Inflammatory macrophage treated with lipopolysaccharide for 4 hours (primary cell): ENCODE measurements at regions not wholly inside any gene's neighbourhood (a gene's known extent, or its start where the extent isn't known, plus 50 kb on each side); places are given as distances from the start of the nearest gene placed in this dataset.

ENCODE experiments used
- DNase-seq: peaks from one replicate; pipeline ENCODE4 v3.0.0-alpha.2; 2020

DNA sequence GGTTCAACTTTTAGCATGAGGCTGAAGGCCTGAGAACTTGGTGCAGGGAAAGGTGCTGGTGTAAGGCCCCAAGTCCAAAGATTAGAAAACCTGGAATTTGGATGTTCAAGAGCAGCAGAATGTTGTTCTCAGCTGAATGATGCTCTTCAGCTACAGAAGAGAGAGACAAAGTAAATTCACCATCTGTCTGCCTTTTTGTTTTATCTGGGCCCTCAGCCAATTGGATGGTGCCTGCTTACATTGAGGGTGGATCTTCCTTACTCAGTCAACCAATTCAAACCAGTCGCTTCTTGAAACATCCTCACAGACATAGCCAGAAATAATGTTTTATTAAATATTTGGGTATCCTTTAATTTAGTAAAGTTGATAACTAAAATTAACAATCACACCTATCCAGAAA is 748.2 kb upstream of the ADAMTS5 start:
- DNase-seq = no peak

DNA sequence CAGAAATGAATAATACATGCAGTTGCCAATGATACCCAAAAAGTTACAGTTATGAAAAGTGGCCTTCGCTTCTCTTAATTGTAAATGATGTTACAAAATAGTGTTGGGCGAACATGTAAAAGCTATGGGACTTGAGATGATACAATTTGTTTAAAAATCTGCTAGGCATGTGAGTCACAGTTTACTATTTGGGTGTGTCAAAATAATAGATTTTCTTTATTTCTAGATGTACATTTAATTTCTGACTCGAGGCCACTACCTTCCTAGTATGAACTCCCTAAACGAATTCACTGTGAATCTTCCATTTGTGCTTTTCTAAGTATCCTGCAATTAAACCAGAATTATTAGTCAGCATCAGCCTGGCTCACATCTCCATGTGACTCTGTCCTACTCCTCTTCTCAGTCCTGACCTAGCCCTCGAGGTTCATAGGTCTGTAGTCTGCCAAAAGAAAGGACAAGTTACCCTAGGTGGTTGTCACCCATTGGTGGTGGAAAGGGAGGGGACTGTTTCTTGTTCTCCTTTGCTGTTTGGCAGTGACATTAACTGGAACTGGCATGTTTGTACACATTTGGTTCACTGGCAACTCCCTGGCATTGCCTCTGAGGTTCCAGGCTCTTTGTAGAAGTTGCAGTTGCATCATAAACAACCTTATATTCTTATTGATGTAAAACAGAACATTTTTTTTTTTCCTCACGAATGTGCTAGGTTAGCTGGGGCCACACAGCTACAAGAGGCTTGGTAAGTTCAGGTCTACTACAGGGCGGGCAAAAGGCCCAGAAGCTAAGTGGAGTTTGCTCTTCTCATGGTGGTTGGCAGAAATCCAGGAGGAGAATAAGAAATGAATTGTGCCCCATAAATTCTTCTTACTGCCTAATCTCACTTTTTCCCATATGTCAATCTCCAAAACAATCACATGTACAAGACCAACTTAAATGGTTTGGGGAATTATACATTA is 746.5 kb upstream of the ADAMTS5 start:
- no peak for DNase-seq

DNA sequence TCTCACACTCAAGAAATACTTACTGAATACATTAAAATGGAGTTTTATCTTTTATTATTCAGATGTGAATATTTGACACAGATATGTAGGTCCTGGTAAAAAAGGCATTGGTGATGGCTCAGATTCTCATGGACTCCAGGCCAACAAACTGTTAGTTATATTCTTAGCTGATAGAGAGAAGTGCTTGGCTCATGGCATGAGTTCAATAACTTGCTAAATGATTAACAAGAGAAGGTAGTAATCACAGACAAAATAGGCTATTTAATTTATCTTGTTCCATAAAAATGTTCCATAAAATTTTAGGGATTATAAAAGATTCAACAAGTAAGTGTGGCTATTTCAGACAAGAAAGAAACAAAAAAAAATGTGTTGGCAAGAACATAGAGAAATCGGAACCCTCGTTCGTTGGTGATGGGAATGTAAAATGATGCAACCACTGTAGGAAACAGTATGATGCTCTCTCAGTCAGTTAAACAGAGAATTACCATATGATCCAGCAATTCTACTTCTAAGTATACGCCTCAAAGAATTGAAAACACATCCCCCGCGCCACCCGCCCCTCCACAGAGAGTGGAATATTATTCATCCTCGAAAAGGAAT is 737.8 kb upstream of the ADAMTS5 start:
- no peak for DNase-seq

DNA sequence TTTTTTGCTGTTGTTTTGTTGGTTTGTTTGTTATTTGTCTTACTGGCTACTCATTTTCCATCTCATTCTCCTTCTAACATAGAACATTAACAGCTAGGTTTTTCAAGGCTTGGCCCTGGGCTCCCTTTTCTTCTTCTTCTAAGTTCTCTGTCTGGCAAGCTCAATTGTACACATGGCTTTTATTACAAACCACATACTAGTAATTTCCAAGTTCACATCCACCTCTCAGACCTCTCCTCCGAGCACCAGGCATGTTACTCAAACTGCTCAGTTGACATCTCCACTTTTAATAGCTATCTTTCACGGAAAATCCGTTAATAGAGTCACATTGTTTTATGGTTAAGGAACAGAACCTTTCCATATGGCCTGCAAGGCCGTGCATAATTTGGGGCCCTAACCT is 736.9 kb upstream of the ADAMTS5 start:
- DNase-seq = no peak

DNA sequence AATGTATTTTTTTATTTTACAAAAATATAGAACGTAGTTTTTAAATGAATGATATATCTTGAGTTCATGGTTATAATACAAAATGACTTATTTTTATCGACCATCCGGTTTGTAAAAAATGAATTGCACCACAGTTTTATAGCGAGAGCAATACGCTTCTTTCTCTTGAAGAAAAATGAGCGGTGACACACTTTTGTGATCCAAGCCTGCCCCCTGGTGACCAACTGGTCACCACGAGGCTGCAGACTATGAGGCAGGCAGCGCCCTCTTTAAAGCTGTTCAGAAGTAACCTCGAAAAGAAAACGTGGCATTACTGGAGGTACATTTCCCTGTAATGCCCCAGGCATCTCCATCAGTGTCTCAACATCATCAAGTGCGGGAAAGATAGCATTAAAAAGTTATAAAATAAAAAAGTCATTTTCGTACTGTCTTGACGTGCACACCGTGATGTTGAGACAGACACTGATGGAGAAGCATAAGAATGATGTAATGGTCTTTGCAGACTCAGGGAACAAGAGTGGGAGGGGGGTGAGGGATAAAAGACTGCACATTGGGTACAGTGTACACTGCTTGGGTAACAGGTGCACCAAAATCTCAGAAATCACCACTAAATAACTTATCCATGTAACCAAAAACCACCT is 734.2 kb upstream of the ADAMTS5 start:
- DNase-seq = peak; percentile 54

DNA sequence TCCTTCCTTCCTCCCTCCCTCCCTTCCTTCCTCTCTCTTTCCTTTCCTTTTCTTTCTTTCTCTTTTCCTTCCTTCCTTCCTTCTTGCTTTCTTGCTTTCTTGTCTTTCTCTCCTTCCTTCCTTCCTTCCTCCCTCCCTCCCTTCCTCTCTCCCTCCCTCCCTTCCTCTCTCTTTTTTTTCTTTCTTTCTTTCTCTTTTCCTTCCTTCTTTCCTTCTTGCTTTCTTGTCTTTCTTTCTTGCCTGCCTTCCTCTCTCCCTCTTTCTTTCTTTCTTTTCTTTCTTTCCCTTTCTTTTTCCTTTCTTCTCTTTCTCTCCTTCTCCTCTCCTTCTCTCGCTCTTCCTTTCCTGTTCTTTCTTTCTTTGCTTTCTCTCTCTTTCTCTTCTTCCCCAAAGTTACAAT is 728.4 kb upstream of the ADAMTS5 start:
- no peak for DNase-seq

DNA sequence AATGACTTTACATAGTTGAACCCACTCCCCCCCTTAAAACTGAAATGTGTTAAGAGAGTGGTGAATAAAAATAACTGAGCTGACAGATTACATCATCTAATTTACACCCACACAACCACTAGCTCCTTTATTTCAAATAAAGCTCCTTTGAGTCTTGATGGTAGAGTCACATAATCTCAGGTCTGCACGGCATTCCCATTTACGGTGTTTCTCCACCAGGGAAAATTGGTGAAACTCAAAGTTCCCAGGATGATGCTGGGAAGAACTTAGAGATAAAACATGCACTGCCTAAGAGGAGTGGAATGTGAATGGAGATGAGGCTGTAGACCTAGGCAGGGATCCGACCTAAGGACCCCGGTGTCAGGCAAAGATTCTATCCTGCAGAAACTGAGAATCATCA is 727.8 kb upstream of the ADAMTS5 start:
- no peak for DNase-seq

DNA sequence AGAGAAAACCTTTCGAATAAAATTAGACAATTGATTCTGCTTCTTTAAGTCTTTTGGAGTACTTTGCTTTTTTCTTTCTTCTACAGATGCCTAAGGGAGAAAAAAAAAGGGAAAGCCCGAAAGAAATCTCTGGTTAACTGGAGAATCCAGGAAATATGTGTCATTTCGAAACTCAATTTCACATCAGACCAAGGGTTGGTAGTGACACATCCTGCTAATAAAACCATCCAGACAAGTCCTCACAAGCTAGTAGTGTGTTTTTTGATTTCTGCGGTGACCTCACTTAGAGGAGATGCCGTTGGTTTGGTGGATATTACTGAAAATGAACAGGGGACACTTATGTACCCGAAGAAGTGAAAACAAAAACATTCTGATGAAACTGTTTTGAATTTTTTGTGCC is 726.5 kb upstream of the ADAMTS5 start:
- DNase-seq = no peak

DNA sequence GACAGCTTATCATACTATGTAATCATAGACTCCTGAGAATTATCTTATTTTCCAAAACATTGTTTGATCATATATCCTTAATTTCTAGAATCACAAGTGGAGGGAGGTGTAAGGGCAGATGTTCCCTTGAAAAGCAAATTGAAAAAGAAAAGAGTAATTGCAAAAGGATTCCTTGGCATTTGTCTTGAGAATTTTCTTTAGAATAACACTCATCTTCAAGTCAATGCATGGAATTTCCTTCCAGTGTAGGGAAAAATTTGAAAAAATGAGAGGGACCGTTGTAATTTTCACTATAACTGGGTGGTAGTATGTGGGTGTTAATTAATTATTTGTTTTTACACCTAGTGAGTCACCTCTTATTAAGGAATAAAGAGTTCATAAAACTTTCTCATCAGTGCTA is 724.6 kb upstream of the ADAMTS5 start:
- no peak for DNase-seq

DNA sequence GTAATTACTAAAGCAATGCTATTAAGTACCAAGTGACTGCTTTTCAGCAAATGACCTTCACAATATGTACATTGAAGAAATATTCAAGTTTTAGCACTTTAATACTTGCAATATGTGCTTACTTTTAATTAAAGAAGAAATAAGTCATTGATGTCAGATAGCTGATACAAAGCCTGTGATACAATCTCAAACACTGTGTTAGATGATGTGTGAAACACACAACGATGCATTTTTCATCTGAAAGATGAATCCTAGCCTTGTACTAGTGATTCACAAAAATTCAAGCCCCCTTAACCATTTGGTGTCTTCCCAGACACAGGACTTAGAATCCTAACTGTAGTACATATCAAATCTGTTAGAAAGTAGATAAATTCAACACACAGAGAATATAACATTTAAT is 724.1 kb upstream of the ADAMTS5 start:
- no peak for DNase-seq

DNA sequence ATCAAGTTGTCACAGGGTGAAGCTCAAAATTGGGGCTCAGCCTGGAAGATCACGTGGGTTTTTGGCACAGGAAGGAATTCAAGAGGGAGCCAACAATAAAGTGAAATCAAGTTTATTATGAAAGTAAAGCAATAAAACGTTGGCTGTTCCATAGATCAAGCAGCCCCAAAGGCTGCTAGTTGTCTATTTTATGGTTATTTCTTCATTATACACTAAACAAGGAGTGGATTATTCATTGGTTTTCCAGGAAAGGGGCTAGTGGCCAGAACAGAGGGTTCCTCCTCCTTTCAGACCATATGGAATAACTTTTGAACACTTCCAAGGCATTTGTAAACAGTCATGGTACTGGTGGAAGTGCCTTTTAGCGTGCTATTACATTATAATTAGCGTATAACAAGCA is 723.5 kb upstream of the ADAMTS5 start:
- DNase-seq = no peak

DNA sequence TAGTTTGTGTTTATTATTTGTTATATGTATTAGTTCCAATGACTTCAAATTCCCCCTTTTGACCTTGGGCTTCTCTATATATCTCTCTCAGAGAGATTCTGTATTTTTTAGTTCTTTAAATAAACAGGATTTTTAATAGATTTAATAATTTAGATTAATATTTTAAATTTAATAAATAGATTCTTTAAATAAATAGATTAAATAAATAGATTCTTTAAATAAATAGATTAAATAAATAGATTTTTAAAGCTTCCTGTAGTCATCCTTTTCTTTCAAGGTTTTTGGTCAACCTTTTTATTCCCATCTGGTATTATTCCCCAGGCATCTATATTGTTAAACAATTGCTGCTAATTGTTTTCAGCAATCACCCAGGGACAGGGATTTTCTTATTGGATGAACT is 721.9 kb upstream of the ADAMTS5 start:
- no peak for DNase-seq

DNA sequence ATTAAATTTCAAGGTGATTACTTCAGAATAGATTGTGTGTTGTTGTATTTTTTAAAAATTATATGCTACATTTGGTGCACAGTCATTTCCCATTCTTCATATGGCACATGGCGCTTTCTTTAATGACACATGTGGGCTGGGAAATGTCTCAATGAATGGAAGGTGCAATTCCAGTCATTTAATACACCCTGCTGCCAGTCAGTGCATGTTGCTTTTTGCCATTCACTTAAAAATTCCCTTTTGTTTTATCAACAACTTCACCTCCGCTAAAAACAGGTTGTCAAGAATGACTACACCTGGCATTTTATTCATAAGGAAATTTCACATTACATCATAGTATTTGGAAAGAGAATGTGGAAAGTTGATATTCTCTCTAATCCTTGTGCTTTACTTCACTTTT is 716.4 kb upstream of the ADAMTS5 start:
- no peak for DNase-seq

DNA sequence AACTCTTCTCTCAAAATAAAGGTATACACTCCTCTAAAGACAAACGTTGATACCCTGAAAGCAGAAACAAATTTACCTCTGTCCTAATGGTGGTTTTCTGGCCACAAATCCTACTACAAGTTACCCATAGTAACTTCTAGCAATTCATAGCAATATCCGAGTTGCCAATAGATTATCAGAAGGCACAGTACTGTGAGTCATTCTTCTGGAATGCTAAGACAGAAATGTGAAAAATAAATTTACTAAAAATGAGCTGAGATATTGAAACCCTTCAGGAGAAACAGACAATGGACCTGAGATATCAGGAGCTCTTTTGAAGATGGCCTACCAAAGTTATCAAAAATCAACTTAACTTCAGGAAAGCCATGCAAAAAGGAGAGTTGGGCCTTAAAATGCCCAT is 715.0 kb upstream of the ADAMTS5 start:
- no peak for DNase-seq

DNA sequence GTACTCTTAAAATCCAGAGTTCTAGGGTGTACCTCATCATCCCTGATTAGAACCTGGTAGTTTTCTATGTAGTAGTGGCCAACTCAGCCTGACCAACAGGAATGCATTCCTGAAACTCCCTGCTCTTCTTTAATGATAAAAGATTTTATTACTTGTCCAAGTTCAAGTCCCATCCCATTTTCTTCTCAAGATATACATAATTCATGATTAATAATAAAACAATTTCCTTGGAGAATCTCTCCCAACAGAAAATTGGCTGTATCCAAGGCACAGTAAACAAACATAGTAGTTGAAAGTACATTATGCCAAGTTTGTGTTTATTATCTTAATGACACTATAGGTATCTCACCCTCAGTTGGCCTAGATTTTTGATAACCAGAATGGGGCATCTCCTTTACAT is 714.1 kb upstream of the ADAMTS5 start:
- DNase-seq = no peak

DNA sequence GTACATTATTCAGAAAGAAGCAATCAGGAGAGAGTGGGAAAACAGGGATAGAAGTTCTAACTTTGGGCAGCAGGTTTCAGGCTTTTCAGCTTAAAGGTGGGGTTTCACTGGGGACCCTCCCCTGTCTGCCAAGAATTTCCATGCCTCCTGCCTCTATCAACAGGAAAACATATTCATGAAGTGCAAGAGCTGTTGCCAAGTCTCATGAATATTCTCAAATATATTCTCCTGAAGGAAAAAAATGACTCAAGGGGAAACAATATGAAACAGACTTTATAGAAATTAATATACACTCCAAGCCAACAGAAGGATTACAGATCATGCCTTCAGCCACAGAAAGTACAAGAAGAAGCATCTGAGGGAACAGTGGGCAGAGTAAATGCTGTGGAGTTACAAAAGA is 713.3 kb upstream of the ADAMTS5 start:
- DNase-seq = no peak

DNA sequence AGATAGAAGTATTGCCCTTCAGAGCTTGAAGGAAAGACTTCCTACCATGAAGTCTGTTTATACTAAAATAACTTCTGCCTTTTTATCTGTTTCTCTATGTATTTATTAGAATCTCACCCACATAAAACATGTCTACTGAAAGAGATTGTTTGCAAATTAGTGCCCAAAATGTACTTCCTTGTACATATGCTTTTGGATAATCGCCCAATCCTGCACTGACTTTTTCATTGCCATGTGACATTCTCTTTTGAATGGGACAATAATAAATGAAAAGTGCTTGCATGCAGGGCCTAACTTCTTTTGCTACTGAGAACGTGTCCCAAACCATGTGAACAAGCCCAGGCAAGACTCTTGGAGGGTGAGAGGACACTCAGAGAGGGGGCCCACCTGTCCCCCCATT is 711.6 kb upstream of the ADAMTS5 start:
- no peak for DNase-seq

DNA sequence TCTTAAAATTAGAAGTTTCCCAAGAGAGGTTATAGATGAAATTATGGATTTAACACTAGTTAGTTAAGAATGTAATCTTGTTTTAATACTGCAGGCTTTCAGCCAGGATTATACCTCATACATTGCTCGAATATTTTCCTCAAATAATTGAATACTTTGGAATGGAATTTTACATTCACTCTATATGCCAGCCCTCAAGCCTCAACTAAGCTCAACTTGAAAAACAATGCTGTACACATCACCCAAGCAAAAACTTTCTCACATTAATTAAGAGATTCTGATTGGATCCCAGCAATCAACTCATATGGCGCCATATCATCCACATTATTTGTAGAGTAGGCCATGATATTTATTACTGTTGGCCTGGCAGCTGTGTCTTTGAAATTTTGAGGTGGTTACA is 710.7 kb upstream of the ADAMTS5 start:
- DNase-seq = no peak

DNA sequence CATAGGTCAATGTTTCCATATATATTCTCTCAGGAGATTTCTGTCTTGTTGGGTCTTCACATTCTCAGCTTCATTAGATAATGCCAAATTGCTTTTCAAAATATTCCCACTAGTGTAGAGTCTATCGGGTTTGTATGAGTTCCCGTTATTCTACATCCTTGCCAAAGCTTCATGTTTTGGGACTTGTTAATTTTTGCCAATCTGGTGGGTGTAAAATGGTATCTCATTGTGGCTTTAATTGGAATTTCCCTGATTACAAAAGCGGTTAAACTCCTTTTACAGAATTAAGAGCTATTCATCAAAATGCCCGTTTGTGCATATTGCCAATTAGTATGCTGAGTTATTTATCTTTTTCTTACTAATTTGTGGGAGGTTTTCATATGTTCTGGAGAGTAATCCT is 708.4 kb upstream of the ADAMTS5 start:
- no peak for DNase-seq

DNA sequence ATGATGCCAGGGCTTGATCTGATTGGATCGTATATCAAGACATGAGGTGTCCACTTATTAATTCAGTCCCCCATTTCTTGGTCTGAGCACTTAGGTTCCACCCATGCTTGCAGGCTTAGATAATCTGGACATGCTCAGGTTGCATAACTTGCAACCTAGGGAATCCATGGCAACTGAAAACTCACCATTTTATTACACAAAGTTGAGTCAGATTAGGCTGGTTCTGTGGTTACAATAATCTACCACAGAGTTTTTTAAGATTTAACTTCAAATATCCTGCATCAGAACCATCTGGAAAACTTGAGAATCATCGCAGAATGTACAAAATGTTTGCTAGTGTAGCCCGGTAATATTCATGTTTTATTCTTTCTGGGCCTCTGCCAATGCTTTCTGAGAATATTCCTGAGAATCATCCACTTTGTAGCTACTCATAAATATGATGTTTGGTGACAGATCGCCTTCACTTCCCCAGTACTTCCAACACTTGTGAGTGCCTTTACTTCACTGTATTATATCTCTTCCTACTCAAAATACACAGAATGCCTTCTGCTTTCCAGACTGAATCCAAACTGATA is 707.2 kb upstream of the ADAMTS5 start:
- no peak for DNase-seq

DNA sequence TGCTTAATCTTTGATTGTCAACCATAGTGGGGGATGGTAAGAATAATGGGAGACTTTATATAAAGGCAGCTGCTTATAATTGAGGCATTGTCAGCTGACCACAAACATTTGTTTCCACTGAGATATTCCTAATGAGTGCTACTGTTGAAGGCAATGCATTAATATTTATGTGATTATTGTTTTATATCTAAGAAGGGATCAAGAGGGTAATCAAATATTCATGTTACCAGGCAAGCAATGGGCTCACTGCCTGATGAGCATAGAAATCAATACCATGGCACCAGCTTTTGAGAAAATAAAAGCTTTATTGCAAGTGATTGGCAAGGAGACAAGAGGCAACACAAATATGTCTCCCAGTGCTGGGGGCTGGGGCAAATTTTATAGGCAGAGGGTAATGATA is 706.7 kb upstream of the ADAMTS5 start:
- DNase-seq = no peak

DNA sequence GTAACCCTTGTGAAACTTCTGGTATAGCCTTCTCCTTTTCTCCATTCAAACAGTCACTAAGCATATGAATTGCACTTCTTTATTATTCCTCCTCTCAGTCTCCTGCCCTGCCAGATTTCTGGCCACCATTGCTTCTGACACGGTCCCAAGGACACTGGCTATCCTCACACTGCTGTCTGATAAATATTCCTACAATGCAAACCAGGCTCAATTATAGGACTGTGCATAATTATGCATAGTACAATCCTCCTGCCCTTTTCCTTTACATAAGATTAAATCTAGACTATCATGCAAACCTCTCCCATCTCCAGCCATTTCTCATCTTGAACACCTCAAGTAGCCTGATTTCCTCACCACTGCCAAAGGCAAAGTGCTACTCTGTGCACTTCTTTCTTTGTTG is 704.3 kb upstream of the ADAMTS5 start:
- DNase-seq = no peak

DNA sequence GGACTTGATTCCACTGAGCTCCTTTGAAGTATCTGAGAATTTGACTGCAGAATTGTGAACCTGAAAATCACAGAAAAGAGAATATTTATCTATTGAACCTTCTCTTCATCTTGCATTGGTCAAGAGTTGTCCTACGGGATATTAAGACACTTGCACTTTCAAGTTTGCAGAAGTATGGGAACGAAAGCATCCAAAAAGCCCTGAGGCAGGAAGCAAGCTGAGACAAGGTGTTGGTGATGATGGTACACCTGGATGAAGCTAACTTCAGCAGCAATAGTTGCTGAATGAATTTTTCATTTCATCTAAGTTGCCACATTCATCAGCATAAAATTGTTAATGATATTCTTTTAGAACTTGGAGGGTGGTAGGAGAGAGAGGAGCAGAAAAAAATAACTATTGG is 686.6 kb upstream of the ADAMTS5 start:
- DNase-seq = no peak

DNA sequence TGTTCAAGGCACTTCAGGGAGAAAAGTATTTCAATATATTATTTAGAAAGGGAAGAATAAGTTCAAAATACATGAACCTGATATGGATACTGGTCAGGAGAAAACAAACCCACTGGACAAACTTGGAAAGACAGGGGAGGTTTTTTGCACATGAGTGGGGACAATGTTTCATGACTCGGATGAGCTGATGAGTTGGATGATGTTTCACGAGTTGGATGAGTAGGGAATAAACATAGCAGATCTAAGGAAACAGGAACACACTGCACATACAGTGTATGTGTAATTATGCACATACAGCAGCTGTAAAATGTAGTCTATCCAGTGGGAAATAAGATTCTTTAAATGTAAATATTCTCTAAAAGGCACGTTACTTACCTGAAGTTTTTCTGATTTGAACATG is 682.9 kb upstream of the ADAMTS5 start:
- no peak for DNase-seq
